ENCODE measurements at regions not wholly inside any gene's neighbourhood (a gene's known extent, or its start where the extent isn't known, plus 50 kb on each side); places are given as distances from the start of the nearest gene placed in this dataset.
"Not testable (repeated sequence)": the region's sequence is repeated elsewhere in the genome, so short reads cannot be mapped to it uniquely, and the experiment has no call there.

DNA sequence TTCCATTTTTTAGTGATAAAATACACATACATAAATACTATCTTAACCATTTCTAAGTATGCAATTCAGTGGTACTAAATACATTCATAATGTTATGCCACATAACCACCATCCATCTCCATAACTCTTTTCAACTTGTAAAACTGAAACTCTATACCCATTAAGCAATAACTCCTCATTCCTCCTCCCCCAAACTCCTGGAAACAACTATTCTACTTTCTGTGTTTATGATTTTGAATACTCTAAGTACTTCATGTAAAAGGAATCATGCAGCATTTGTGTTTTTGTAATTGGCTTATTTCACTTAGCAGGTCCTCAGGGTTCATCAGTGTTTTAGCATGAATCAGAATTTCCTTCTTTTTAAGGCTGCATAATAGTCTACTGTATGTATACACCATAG, 131.8 kb downstream of the TES start:
- no peak for DNase-seq

DNA sequence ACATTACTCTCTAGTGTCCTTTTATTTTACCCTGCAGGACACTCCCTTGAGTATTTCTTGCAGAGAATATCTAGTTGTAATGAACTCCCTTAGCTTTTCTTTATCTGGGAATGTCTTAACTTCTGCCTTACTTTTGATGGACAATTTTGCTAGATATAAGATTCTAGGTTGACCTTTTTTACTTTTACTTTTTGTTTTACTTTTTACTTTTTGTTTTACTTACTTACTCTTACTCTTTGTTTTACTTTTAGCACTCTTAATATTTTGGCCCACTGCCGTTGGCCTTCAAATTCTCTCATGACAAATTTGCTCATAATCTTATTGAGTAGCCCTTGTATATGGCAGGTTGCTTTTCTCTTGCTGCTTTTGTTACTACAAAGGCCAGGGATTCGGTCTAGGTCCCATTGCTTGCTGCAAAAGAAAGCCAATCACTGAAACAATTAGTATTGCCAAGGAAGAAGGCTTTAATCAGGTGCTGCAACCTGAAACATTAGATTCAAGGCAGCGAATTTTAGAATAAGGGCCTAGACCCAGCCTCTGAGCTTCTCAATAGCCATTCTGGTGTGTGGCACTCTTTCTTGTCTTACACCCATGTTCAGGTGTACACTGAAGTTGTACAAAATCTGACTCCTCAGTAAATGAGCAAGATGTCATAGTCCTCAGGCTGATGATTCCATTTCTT, 137.0 kb downstream of the TES start:
- DNase-seq, result no peak

DNA sequence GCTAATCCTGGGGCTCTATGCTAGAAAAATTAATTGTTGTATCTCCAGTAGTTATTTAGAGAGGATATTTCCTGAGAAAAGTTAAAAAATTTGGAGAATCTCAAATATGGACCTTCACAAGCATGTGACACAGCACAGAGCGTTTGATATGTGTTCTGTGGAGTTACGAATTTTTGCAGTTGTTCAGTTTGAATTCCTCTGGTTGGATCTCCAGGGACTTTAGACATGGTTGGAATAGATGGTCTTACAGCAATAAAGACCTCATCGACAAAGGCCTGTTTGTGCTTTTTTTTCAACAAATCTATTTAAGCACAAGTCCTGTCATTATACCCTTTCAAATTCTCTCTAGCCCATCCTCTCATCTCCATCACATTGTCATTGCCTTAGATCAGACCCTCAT, 138.0 kb downstream of the TES start:
- no peak for DNase-seq

DNA sequence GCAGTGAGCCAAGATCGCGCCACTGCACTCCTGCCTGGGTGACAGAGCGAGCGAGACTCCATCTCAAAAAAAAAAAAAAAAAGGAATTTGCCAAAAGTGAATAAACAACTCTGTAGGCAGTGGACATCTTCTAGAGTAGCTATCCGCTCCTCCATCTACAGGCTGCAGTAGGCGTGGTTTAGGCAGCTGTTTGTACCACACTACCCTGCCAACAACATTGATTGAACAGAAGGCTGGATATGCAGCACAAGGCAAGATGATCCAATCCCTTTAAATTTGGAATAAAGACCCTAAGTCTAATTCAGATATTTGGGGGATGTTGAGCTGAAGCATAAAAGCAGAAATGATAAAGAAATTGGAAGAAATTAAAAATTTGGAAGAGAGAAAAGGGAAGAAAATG, 141.6 kb downstream of the TES start:
- DNase-seq, result no peak

DNA sequence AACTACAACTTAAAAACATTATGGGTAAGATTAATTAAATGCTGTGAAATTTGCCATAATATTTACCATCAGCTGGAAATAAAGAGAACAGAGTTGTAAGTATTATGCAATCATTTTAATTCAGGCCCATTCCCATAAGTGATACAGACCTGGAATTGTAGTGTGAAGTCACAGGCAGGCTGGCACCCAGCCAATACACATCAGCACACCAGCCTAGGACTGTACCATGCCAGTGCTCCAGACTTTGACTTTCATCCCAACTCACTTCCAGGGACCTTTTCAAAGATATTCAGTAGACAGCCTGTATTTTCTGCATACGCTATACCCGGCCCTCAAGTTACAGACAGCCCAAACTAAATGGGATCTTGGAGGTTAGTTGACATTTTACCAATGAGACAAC, 143.3 kb downstream of the TES start:
- DNase-seq, result no peak

DNA sequence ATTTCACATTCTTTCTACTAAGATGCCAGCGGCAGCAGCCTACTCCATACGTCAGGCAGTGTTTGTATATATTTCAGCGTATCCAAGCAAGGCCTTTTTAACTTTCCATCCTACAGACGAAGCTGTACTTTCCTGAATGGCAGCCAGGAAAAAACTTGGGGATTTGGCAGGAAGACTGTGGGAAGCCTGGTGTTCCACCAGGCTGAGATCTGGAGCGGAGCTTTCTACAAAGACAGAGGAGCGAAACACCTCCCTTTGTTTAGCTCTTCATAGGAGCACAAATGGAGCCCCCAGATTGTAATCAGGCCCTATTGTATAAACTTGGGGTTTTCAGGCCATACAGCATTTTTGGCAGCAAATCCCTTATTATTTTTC, 143.8 kb downstream of the TES start:
- DNase-seq, result no peak

DNA sequence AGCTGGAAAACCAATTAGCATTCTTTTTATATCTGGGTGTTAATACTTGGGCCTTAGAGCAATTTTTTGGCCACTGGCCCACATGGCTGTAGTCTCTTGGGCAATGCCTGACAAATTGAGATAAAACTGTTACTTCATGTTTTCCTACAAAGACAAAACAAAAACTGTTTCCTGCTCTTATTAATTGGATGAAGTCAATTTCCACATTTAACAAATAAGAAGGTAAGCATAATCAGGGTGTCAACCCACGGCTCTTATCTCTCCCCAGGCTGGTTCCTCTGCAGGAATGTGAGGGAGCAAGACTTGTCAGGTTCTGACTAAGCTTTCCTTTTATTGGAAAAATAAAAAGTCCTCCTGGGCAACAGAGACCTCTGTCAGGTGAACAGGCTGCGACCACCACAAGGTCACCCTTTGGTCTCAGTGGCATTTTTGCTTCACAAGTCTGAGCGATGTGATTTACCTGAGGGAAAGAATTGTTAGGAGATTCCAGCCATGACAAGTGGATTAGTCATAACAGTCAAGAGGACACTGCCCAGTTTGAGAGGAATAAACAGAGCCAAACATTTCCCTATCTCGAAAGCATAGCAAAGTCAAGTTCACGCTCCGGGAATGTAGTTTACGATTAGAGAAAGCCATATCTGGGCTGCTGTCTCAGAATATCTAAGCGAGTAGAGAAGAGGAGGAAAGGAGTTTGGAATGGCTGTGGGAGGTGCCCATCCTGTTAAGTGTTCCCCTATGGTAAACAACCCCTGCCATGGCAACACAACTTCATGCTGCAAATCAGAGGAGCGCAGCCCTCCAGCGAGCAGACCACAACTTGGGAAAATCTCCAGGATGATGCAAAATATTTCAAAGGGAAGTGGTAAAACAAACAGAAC, 144.4 kb downstream of the TES start:
- DNase-seq, result peak; percentile 35 to 42

DNA sequence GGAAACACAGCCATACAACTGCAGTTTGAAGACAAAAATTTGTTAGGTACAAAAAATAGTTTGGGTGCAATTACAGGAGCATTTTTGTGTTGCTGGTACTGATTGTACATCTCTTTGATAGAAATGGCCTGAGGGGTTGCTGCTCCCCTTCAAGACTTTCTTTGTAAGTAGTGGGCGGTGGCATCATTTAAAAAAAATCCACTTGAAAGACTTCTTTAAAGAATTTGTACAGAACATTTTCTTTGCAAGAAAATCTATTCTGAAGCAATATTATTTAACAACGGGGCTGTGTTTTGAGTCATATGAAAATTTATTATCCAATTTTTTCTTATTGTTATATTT, 144.1 kb upstream of the CAV2 start:
- DNase-seq, result no peak

DNA sequence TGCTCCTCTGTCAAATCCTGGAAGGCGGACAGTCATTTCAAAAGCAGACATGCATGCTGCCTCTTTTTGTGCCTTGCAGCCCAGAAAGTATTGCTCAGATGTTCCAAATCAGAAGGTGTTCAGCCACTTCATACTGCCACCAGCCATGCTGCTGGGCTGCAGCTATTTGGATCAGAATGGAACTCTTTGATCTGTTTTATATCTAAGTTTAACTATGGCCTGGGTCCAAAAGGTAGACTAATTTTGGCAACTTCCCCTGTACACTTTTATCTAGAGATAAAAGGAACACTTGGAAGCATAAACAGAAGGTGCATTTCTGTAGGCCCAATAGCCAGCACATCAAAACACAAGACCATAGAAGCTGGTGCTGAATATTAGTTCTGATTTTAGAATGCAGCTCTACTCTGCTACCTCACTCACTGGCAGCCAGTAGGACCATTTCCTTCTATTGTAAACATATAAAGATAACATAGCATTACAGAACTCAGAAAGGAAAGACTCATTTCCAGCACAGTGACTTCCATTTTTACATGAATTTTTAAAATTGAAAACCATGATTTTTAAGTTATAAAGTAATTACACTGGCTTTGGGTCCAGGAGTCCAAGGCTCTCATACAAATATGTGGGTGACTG, 143.1 kb upstream of the CAV2 start:
- peak; percentile 29 to 46 for DNase-seq

DNA sequence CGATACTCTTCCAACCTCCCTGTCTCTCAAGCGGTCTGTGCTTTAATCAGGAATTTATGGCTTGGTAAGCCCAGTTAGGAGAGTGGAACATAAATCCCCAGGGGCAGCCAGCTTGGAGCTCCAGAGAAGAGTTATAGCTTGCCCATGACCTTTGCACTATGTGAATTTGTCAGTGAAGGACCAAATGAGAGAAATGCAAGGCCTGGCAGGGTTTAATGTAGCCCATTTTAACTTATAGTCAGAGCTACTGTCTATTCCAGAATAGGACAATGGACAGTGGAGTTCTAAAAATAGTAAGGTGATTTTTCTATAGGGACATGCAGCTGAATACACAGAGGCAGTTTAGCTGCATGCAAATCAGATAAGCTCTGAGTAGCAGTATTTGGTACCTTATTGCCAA, 142.6 kb upstream of the CAV2 start:
- peak; percentile 92 to 94 for DNase-seq

DNA sequence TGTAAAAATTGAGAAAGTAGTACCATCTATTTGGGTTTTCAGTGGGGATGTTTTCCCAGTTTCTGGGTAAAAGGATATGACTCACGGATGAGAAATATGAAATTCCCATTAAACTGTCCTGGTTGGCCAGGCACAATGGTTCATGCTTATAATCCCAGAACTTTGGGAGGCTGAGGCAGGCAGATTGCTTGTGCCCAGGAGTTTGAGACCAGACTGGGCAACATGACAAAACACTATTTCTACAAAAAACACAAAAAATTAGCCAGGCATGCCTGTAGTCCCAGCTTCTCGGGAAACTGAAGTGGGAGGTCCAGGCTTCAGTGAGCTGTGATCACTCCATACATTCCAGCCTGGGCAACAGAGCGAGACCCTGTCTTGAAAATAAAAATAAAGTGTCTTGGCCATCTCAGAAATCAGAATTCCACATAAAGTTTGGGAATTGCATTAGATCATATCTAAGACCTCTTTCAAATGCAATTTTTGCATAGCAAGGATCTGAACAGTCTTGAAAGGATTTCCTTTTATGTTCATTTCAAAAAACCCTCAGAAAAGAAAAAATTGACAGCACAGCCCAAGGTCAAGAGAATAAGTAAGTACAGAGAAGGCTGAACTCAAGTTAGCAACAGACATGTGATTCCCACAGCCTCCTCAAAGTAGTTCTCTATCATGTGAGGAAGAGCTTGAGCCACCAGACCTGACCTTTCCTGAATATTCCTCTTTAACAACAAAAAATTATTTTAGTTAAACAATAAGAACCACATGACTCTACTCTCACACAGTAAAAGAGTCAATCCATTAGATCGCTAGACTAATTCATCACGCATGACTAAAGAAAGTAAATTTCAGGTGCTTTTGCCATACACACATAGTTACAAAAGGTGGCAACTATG, 141.5 kb upstream of the CAV2 start:
- DNase-seq, result no peak

DNA sequence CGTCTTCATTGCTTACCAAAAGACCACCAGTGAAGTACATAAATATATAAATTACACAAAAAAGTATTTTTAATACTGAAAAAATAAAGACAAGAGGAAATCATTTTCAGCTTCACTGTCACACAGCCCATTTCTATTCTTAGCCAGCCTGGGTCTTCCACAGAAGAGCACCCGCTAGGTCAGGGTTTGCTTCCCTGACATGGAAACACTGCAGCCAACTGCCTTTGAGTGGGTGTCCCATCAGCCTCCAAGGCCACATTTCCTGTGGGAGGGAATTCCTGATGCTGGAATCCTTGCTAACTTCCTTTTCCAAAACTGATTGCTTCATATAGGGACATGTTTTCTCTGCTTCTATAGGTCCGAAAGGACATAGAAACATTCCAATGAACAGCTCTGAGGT, 137.8 kb upstream of the CAV2 start:
- DNase-seq, result no peak

DNA sequence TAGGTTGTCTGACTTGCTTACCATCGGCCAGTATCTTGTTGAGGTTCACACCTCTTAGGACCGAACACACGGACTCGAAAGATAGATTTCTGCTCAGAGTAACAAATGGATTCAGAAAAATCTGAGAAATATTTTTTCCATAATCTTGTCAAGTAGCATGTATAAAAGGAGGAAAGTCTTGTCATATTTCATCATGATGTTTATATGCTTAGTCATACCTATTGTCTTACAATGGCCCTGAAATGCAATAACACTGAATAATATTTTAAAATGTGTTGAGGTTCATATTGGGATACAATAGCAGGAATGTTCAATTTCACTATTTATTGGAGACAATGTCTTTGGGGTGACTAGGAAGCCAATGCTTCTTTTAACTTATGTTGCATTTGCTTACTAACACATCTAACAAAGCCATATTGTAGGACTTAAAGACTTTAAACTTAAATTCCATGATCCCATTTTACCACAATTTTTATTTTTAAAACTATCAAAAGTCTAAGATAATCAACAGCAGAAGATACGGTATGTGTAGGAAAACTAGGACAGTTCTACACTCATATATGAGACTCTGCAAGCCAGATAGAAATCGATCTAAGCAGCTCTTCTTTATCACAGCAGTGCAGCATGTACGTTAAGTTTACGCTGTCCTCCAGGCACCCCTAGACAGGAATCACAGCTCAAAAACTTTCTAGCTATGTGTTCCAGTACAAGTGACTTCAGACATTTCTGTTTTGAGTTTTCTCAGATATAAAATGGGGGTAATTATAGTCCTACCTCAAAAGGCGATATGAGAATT, 135.7 kb upstream of the CAV2 start:
- DNase-seq, result no peak

DNA sequence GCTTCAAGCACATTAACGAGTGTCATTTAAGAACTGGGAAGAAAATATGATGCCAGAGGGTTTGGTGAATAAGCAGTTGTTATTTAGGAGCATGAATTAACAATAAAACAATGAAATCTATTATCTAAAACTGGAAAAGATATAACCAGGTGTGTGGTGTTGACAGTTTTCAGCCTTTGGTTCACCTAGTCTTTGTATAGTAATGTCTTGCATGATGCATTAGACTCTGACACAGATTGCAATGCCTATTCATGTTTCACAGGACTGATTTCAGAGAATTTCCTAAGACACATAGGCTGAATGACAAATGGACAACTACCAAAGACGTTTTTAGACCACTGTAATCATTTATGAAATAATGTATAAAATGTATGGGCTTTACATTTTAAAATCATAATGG, 135.1 kb upstream of the CAV2 start:
- no peak for DNase-seq

DNA sequence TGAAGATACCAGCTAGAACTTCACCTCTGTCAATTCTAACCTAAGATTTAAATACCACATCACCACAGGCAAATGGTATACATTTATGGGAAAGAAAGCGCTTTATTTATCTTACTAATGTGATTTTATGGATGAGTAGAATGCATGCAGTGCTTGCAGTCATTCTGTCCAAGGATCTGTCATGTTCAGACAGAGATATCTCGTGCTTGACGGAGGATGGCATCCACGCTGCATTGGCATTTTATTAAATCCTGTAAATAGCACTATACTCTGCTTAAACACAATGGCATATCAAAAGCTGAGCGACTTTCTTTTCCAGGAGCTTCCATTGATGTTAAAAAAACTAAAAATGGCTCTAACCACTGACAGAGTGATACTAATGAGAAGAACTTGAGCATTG, 133.7 kb upstream of the CAV2 start:
- no peak for DNase-seq

DNA sequence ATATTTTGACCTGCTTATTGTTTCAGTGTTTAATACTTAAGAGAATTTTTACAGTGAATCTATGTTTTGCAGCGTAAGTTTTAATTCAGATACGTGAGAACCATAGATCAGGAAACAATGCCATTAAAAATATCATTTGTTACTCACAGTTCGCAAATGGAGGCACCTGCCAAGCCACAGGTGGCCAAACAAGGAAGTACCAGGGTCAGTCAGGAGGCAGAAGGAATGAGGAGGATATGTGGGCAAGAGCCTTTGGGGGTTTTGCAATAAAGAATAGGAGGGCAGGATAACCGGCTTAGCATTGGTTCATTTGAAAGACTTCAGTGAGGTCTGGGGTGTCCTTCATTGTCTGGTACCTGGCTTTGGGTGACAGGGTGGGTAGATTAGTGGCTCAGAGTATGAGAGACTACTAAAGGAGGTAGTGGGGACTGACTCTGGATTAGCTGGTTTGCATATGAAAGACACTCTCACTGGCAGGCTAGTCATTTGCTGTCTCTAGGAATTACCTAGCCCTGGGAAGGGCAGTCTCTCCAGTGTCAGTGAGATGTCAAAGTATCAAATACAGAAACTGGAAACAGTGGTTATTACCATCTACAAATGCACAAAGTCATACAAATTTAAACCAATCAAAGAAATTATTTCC, 132.2 kb upstream of the CAV2 start:
- peak; percentile 12 to 43 for DNase-seq

DNA sequence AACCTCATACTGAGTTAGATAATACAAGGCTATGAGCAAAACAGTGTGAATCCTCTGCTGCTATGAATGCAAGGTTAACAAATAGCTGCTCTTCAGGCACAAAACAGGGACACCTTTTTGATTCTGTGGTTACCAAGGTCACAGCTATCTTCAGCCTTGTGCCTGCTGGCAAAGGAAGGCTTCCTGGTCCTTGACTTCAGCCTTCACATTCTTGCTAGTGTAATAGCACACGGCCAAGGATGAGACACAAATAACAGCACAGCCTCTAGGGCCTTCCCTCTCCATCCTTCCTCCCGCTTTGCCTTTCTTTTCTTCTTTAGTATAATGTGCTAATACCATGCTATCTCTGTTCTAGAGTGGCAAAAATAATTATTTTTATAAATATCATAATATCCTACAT, 130.6 kb upstream of the CAV2 start:
- no peak for DNase-seq

DNA sequence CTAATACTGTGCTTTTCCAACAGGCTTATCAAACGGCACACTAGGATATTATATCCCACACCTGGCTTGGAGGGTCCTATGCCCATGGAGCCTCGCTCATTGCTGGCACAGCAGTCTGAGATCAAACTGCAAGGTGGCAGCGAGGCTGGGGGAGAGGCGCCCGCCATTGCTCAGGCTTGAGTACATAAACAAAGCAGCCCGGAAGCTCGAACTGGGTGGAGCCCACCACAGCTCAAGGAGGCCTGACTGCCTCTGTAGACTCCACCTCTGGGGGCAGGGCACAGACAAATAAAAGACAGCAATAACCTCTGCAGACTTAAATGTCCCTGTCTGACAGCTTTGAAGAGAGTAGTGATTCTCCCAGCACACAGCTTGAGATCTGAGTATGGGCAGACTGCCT, 128.0 kb upstream of the CAV2 start:
- not testable (repeated sequence) for DNase-seq

DNA sequence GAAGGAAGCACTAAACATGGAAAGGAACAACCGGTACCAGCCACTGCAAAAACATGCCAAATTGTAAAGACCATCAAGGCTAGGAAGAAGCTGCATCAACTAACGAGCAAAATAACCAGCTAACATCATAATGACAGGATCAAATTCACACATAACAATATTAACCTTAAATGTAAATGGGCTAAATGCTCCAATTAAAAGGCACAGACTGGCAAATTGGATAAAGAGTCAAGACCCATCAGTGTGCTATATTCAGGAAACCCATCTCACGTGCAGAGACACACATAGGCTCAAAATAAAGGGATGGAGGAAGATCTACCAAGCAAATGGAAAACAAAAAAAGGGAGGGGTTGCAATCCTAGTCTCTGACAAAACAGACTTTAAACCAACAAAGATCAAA, 126.3 kb upstream of the CAV2 start:
- DNase-seq, result not testable (repeated sequence)

DNA sequence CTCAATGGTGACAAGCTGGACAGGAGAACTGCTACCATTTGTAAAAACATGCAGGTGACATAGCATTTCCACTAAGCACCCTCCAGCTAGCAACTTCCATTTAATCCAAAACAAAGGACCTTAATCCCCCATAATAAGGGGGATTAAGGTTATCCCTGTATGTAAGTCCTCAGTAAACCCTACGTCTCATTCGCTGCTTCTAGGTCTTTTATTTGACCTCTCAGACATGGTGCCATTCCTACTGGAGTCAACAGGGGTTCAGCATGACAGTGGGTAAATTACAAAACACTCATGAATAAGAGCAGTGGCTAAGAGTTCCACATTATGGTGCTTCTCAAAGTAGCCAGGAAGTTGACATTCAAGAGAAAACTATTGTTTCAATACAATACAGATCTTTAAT, 121.8 kb upstream of the CAV2 start:
- DNase-seq, result no peak

DNA sequence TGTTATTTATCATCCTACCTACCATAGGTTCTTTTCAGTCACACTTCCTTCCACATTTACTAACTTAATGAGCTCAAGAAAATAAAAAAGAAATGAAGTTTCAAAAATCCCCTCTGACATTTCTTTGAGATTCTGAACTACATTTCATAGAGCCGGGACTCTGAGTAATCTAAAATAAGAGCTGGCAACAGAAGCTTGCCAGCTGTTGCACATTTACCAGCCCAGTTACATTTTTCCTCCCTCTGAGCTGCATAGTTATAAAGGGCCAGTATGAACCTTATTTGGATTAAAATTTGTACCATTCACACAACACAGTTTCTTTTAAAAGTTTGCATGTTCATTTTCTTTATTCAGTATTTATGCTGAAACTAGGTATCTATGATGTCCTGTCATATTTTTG, 119.5 kb upstream of the CAV2 start:
- no peak for DNase-seq

DNA sequence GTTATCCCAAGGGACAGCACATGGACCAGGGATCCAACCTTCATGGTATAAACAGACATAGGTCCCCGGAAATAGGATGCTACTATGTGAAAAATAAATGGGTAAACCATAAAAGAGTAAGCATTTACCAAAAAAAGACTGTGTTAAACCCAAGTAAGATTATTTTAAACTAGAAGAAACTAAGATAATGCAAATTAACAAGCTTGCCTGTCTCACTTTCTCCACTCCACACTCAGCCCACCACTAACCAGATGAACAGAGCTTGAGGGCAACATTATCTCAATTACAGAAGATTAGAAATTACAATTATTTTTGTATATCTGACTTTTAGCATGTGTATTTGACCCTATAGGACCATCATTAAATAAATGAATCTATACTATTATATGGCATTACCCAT, 117.2 kb upstream of the CAV2 start:
- DNase-seq, result no peak

All from NCI-H526 (cell line).